ENCODE measurements at regions not wholly inside any gene's neighbourhood (a gene's known extent, or its start where the extent isn't known, plus 50 kb on each side); places are given as distances from the start of the nearest gene placed in this dataset.

DNA sequence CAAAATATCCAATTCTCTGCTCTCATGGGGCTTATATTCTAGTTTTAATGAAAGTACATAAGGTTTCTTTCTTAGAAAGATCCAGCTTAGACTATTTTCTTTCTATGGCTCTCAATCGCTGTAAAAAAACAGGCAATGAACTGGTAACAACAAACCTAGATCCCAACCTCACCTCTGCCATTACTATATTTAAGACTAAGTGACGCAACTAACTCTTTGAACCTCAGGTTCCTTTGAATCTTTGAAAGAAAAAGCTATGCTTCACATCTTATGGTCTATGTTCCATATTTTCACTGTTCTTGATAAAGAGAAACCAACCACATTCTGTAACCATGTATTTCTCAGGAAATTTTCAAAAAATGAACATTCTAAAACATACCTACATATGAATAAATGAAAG, 88.5 kb downstream of the ELAPOR2 start:
- no peak for DNase-seq

DNA sequence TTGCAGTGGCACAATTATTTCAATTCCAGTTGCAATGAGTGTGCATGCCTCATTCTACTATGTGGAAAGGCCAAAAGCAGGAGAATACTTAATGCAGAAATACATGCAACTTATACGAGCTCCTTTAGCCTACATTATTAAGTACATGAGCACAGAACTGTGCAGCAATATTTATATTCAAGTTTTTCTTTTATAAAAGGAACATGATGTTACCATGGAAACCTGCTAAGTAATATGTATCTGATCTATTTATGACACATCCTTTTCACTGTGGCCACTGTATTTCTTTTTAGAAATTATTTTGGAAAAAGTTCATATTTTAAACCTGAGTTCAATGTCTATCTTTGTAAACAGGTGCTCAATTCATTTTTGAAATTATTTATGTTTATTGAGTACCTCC, 88.9 kb downstream of the ELAPOR2 start:
- no peak for DNase-seq

DNA sequence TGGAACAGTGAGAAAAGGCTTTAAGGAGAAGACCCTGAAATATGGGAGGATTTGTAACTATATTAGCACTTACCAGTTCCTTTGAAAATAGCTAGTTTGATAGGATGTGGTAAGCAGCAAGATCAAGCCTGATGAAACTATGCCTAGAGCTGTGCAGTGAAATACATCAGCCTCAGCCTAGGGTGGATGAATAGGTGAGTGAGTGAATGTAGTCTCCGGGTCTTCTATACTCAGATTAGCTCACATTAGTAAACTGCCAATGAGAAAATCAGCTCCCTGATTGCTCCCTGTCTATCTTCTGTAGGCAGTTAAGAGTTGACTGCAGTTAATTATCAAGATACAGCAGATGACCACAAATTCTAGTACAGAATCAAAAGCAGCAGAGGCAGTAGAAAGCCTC, 89.6 kb downstream of the ELAPOR2 start:
- no peak for DNase-seq

DNA sequence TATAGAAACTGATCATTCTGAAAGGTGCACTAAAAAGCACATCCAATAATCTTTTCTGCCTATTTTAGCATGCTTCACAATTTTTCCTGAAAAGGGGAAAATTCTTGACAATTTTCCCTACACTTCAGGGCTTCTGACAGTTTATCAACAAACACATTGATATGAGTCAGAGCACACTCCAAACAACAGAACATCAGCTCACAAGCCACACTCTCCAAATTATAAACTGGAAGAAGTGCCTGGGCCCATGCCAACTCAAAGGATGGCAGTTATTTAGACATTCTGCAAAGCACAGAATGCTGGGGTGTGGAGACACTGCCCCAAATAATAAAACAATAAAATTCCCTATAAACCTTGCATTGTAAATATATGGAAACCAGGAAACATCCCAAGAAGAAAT, 90.8 kb downstream of the ELAPOR2 start:
- peak; percentile 47 for DNase-seq

DNA sequence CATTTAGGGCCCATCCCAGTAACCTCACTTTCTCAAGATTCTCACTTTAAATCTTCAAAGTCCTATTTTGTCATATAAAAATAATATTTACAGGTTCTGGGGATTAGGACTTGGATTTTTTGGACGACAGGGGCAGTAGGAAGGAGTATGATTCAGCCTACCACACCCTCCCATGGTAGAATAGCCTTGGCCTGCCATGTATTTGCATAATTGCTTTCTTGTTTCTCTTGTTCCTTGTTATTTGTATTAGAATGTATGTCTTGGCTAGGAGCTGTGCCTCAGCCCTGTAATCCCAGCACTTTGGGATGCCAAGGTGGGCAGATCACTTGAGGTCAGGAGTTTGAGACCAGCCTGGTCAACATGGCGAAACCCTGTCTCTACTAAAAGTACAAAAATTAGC, 92.5 kb downstream of the ELAPOR2 start:
- DNase-seq, result no peak

DNA sequence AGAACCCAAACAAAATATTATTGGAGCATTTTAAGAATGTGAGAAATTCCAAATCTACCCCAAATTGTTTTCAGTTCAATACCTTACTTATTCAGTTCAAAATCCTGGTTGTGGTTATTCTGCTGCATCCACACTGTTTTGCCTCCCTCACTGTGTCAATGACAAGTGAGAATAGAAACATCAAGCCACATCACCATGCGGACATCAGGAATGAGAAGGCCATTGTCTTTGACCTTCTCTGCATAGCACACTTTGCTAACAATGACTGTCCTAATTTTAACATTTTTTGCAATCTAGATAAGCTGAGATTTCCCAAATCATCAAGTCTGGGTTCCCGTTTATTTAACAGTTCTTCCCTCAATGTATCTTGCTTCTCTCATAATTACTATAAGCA, 93.7 kb downstream of the ELAPOR2 start:
- DNase-seq, result no peak

DNA sequence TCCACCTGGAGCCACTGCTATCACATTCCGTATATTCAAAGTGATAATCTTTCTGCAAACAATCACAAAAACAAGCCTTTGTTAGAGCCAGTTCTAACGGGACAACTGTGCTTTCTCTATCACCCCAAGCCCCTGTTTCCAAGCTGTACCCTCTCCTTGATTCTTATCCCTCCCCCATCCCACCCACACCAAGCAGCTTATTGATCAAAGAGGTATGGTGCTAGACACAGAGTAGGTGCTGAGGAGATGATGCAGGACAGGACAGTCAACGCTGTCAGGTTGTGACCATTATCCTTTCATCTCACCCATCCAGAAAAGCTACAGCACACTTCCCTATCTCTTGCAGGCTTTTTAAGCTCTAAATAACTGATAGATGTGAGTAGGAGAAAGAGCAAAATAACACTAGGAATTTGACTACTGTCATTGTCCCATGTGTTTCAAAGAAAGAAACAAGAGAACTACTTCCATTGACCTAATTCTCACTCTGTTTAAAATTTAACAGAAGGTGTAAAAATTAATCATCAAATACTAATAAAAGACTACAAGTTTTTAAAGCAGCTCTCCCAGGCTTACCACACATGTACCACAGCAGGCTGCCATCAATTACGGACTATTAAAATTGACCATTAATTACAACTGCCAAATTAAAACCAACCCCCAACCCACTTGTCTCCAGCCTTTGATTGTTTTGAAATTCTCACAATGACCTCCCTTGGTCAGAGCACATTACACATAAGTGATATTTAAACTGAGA, 94.3 kb downstream of the ELAPOR2 start:
- no peak for DNase-seq

DNA sequence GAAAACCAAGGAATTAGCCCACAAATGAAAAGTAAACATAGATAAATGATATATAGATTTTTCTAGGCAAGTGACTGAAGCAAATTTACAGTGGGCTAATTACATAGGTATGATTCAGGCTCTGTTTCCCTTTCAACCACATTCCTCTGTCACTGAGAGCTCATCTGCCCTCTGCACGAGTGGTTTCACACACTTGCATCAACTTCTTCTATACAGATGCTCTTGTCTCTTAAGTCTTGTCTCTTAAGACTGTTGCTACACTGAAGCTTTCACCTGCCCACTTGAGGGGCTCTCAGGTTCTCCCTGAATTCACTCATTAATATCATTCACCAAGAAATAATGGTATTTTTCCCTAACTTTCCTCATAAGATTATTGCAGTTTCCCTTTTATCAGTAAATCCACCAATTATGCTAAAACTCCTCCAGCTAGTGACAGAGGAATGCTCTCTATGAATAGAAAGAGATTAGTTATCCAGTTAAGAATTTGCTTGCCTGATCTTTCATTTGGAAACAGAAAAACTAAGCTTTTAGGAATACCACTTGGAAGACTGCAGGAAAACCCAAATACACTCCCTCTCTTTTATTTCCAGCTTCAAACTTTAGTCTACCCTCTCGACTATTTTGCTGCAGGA, 95.7 kb downstream of the ELAPOR2 start:
- no peak for DNase-seq

DNA sequence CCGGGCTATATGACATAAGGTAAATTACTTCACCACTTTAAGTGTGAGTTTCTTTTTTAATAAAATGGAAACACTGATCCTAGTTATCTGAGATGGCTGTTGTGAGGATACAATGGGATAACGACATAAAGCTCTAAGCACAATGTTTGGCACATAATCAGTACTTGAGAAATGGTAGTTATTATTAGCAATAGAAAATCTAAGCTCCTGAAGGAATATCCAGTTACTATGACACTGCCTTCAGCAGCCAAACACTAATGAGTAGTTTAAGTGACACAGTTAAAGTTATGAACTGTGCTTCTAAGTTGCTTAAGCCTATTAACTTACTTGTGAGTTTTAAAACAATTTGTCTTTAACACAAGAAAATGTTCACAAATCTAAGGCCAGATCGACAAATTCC, 96.8 kb downstream of the ELAPOR2 start:
- no peak for DNase-seq

DNA sequence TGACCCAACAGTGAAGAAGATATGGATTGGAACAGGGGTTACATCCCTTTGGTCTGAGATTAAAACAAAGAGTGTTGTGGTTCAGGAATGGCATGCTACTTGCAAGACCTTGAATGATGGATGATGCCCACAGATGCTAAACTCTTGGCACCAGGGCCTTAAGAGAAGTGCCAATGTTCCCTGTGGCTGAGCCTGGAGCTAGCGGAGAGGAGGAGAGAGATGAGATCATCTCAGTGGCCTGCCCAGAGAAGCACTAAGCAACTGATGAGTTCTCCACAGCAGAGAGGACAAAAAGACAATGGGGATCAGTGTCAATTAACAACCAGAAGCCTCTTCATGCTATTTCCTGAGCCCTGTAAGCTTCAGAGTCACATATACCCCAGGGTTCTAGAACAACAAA, 97.8 kb downstream of the ELAPOR2 start:
- DNase-seq, result peak; percentile 72 to 75

DNA sequence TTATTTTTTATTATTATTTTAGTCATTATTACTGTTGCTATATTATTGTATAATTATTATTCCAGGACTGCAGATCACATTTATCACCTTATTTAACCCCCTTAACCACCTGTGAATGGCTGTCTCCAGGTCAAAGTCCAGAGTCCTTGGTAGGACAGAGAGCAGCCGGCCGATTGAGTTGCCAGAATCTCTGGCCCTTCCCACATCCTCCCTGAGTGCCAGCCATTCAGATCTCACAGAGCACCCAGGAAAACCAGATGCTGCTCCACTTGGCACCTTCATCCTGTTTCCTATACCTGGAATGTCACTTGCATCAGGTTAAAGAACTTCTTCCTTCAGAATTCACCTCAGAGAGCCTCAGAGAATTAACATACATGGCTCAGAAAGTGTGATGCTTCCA, 101.1 kb downstream of the ELAPOR2 start:
- no peak for DNase-seq

DNA sequence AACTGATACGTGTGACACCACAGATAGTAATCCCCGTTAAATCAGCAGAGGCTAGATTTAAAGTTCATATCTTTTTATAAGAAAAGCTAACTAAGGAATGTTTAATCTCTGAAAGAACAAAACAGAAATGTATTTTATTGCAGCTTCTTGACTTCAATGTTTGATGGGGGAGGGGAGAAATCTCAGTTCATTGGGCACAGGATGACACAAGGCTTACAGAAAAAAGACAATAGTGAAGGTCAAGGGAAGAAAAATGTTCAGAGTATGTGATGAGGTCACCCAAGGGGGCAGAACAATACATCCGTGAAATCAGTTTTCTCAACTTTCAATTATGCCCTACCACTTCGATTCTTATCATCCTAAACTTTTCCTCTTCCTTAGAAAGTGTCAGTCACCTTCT, 102.9 kb downstream of the ELAPOR2 start:
- DNase-seq, result no peak

DNA sequence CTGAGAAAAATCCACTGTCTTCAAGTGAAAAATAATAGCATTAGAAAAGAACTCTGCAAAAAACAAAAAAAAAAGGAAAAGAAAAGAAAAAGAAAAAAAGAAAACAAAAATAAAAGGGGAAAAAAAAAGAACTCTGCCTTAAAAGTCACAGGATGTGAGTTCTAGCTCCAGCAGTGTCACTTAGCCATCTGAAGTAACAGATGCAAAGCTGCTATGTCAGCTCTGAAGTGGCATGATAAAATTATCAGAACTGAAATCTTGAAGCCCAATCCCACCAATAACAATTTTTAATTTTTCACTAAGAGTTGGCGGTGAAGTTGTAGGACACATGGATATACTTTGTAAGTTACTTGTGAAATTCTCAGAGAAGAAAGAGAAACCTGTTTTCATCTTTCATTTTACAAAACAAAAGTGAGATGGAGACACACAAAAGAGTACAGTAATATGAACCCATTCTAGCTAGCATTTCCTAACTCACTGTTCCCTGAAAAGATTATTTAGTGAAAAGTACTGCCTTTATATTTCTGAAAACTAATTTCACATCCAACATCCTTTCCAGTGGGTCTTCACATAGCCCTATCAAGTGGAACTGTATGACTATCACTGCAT, 103.5 kb downstream of the ELAPOR2 start:
- no peak for DNase-seq

DNA sequence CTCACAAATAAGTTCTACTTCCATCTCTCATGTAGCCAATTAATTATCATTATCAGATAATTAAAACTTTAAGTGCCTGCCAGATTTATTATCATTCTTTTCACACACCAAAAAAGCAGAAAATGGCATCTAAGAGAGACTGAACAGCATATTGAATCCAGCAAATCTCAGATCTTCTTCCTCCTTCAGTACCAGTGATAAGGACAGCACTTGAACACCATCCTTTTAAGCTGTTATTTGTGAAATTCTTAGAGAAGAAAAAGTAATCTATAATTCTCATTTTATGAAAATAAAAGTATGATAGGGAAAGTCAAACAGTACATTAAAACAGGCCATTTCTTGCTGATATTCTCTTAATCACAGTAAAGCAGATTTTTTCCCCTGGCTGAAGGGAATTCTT, 104.5 kb downstream of the ELAPOR2 start:
- DNase-seq, result no peak

DNA sequence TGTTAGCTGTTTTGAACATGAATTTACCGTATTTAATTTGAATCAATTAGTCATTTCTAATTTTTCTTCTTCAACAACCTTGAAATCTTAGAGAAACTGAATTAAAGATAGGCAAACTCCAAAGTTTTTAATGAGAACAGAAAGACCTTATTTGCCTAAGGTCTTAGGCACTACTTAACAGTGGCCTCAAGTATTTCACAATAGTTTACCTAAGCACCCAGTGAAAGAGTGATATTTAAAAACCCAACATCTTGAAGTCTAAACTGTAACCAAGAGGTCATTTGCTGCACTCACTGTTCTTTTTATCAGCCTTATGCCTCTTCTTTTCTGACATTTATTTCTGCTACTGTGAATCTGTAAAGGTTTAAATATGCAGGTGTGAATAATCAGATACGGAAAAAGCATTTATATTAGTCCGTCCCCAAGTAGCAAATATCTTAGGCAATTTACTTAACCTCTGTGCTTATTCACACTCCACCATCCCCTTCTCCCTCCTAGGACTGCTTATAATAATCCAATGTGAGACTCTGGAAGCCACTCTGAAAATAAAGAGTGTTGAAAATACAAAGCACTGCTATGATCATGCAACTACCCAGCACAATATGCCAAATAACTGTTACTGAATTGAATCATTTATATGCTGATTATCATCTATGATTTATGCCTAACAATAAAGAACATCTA, 105.7 kb downstream of the ELAPOR2 start:
- DNase-seq, result no peak

DNA sequence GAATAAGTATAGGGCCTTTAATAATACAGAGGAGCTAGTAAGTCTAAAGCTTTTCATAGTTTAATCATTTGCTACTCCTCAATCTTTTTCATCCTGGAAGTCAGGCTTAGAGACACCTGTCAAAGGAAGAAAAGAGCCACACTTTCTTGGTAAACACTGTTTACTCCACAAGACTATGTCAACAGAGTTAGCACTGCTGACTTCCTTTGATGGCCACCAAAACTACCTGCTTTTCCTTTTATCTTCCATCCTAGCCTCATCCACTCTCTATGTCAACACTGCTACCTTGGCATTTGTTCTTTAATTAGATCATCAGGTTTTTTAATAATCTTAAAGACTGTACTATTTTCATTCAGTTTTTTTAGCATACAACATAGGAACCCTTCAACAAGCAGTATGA, 106.2 kb downstream of the ELAPOR2 start:
- no peak for DNase-seq

DNA sequence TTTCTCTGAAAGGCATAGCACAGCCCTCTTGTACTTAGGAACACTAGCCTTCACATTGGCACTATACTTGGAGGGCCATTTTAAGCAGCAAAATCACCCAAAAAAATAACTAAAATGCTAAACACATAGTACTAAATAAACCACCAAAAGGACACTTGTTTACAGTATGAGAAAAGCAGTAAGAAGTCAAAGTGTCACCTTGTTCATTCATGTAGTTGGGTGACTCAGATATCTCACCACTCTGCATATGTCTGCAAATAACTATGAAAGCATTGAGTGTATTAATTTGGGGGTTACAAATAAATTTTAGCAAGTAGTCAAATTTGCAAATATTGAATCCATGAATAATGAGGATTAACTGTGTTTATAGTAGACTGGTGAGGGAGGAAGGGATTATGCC, 107.6 kb downstream of the ELAPOR2 start:
- no peak for DNase-seq

DNA sequence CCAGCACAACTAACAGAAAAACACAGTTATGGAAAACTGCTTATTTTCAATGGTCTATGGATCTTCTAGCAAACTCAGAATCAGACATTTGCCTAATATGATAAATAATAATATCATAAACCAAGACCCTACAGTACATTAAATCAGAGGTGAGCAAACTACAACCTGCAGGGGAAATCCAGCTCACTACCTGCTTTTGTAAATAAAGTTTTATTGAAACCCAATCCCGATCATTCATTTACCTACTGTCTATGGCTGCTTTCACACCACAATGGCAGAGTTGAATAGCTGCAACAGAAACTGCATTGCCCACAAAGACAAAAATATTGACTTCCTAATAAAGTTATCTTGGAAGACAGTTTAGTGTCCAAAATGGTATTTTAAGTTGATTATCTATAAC, 108.5 kb downstream of the ELAPOR2 start:
- no peak for DNase-seq

DNA sequence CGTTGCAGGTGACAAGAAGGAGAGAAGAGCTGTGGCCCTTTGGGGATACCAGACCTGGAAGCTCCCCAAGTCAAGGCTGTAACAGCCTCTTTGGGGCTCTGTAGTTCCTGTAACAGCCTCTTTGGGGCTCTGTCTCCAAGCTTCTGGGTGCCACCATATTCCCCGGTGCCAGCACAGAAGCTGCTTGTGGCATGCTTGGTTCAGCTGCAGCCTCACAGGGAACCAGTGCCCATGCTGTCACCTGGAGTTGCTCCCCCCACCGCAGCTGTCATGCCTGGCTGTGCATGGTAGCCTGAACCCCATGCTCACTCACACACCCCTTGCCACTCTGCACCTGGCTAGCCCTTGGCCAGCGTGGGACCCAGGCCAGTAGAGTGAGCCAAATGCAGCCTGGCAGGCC, 109.1 kb downstream of the ELAPOR2 start:
- DNase-seq, result no peak

DNA sequence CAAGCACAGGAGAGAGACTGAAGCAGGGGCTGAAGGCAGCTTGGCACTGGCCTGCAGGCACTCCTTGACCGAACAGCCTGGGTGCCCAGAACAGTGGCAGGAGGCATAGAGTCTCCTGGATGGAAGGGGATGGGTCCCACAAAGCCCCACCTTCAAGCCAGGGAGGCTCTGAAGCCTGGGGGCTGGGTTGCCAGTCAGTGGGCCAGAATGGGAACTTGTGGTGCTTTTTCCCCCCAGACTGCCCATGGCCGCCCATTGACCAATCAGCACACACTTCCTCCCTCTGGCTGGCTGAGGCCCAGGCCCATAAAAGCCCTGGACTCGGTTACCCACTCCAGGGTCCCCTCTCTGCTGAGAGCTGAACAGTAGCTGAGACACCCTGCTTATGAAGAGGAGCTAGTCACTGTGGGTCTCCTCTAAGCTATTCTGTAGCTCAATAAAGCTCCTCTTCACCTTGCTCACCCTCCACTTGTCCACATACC, 109.6 kb downstream of the ELAPOR2 start:
- DNase-seq, result no peak

DNA sequence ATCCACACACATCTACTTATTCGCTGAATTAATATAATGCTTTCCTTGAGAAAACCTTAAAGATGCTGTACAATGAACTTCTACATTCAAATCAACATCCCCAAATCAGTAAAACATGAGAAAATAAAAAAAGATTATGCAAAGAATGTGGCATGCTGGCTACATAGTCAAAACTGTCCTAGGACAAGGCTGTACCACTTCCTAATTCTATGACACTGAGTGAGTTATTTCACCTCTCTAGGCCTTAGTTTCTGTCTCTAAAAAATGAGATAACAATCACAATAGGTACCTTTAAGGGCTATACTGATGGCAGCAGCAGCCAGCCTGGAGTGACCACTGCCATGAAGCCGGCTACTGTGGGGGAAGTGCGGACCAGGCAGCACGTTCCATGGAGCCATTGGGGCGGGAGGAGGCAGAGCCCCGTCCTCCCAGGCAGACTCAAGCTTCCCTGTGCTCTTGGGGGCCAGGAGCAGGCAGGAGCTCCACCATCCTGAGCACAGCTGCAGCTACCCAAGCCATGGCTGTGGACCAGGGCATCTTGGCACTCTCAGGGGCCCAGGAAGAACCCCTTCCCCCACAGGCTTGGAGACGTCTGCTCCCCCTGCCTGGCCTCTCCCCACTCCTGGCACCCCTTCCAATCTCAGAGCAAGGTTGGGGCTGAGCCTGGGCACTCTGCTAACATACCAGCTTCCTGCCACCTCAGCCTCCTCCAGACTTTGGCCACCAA, 110.2 kb downstream of the ELAPOR2 start:
- no peak for DNase-seq

DNA sequence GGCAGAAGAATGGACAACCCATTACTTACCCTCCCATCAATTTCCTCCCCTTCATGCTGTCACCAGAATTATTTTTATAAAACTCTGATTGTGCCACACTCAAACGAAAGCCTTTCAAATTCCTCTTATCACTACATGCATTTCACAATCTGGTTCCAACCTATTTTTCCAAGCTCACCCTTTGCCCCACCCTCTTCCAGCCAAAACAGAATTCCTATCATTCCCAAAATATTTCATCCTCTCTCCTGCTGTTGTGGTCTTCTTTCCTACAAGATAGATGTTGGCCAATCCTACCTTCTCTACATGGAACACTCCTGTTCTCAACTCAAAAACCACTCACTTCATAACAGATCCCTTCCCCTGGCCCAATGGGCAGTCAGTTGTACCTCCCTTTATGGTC, 111.5 kb downstream of the ELAPOR2 start:
- no peak for DNase-seq

DNA sequence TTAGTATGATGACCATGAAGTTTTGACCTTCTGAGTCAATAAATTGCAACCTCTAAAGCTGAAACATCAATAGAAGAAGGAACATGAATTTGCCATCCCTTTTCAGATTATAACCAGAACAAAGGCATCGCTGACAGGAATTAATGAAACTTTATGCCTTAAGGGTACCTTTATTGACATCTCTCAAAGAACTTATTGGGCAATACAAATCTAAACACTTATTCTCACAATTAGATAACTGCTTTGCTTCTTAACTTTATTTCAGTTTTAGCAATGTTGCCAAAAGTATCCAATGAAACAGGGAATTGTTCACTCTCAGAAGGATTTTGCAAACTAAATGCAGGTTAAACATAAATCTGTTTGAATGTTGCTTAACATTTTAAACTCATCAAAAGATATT, 116.0 kb downstream of the ELAPOR2 start:
- DNase-seq, result no peak

Measured in NCI-H446 (cell line).